K562 (cell line): ENCODE measurements at regions not wholly inside any gene's neighbourhood (a gene's known extent, or its start where the extent isn't known, plus 50 kb on each side); places are given as distances from the start of the nearest gene placed in this dataset.

Experiments used
- ATAC-seq: fragments of 200-7000 bp; cut with Tn5 transposase; 3 replicates; pipeline ENCODE4 v1.9.1; 2020; ENCODE audit warnings: moderate library complexity
- BruUV-seq: library from RNA; stranded (reverse); fragments of 400-500 nt; replicated peaks from 2 replicates; lab custom pipeline; 2021; lab: Mats Ljungman, UMichigan
- CTCF ChIA-PET: fragments of 300-600 bp; formaldehyde crosslinking; extraction: SDS; loops from one replicate; lab custom pipeline; 2021; ENCODE audit warnings: low intra/inter-chr PET ratio; lab: Yijun Ruan, JAX
- POLR2A ChIA-PET: fragments of 300-600, 350-650 bp; sonication (Branson Sonifier 250); formaldehyde crosslinking; extraction: SDS; loops from one replicate; lab custom pipeline; 2021; ENCODE audit warnings: antibody characterized with exemption, inconsistent platforms; lab: Yijun Ruan, JAX
- DNase-seq, 4 experiments: peaks; one replicate each; pipeline versions ENCODE4 v3.0.0 to v3.0.0-alpha.2; 2011 to 2018; ENCODE audit warnings: low spot score in 3 of 4, mixed read lengths in 3 of 4; ENCODE audit errors: extremely low read depth in 1 of 4
- FAIRE-seq: peaks from 2 replicates; lab custom pipeline; 2011; peaks lifted over from hg19 to GRCh38; lab: Jason Lieb, UNC
- H2AFZ ChIP-seq: 2 replicates; pipeline ENCODE4 v1.6.0; 2011; ENCODE audit warnings: low read depth, low read length, control low read depth, inconsistent platforms
- H3K27ac ChIP-seq: fragments of 200-600 bp; 3 replicates; pipeline ENCODE4 v1.8.0; 2011; ENCODE audit warnings: low read depth, mild to moderate bottlenecking, control low read depth, inconsistent platforms, low read length, moderate library complexity, mixed read lengths; ENCODE audit errors: extremely low read depth
- H3K27me3 ChIP-seq, 2 experiments: fragments of 300-600 bp in 1 of 2; 2 replicates in 1 of 2; 3 replicates in 1 of 2; pipeline versions ENCODE4 v1.6.0 to v1.8.0; 2011; ENCODE audit warnings: inconsistent platforms in 2 of 2, low read length in 2 of 2, mild to moderate bottlenecking in 1 of 2, mixed read lengths in 1 of 2, moderate library complexity in 1 of 2; ENCODE audit not compliant: control insufficient read depth in 2 of 2, insufficient read depth in 2 of 2
- H3K36me3 ChIP-seq: fragments of 300-600 bp; 3 replicates; pipeline ENCODE4 v1.8.0; 2011; ENCODE audit warnings: mild to moderate bottlenecking, low read length, inconsistent platforms; ENCODE audit not compliant: control insufficient read depth, insufficient read depth
- H3K4me1 ChIP-seq, 2 experiments: fragments of 200-600 bp in 1 of 2; replicated peaks in 1 of 2; 2 replicates in 1 of 2; 3 replicates in 1 of 2; pipeline versions ENCODE4 v1.5.1 to v1.8.0; 2011; ENCODE audit warnings: inconsistent platforms in 2 of 2, low read length in 2 of 2, mild to moderate bottlenecking in 1 of 2, mixed read lengths in 1 of 2, moderate library complexity in 1 of 2; ENCODE audit not compliant: control insufficient read depth in 2 of 2, insufficient read depth in 2 of 2
- H3K4me2 ChIP-seq: 2 replicates; pipeline ENCODE4 v1.6.1; 2011; ENCODE audit warnings: low read length, control low read depth, inconsistent platforms, mixed read lengths; ENCODE audit not compliant: insufficient read depth
- H3K4me3 ChIP-seq: fragments of 200-600 bp; sonication (generic), shearing (Covaris generic); 2 replicates; pipeline ENCODE4 v1.5.1; 2016; ENCODE audit warnings: control low read depth, inconsistent platforms
- H3K79me2 ChIP-seq: fragments of 200-600 bp; 3 replicates; pipeline ENCODE4 v1.8.0; 2011; ENCODE audit warnings: low read length, inconsistent platforms; ENCODE audit not compliant: control insufficient read depth, insufficient read depth
- H3K9ac ChIP-seq, 2 experiments: 2 replicates each; pipeline versions ENCODE4 v1.6.0 to v1.6.1; 2011; ENCODE audit warnings: low read depth in 2 of 2, low read length in 2 of 2, control low read depth in 1 of 2, inconsistent platforms in 1 of 2, mild to moderate bottlenecking in 1 of 2, mixed read lengths in 1 of 2; ENCODE audit not compliant: insufficient read depth in 1 of 2
- H3K9me1 ChIP-seq: one replicate; pipeline ENCODE4 v1.6.0; 2011; ENCODE audit warnings: inconsistent platforms, mild to moderate bottlenecking, low read length, moderate library complexity; ENCODE audit not compliant: control insufficient read depth, insufficient read depth
- H3K9me3 ChIP-seq: replicated peaks from 2 replicates; pipeline ENCODE4 v1.5.1; 2011; ENCODE audit warnings: low read depth, low read length, inconsistent platforms; ENCODE audit not compliant: control insufficient read depth, insufficient read depth
- H4K20me1 ChIP-seq: replicated peaks from 2 replicates; pipeline ENCODE4 v1.6.1; 2011; ENCODE audit warnings: low read length, inconsistent platforms, mixed read lengths; ENCODE audit not compliant: control insufficient read depth, insufficient read depth
- ASH1L ChIP-seq: fragments of 450-650 bp; IDR thresholded peaks from 2 replicates; pipeline ENCODE4 v1.6.1; 2018; ENCODE audit warnings: borderline replicate concordance, mild to moderate bottlenecking, low read depth; ENCODE audit not compliant: partially characterized antibody
- CCAR2 ChIP-seq: fragments of 200-400 bp; formaldehyde crosslinking; IDR thresholded peaks from 2 replicates; pipeline ENCODE4 v1.6.1; 2017; ENCODE audit warnings: mild to moderate bottlenecking, low read depth, low read length
- CTBP1 ChIP-seq: fragments of 450-650 bp; IDR thresholded peaks from 2 replicates; pipeline ENCODE4 v1.6.1; 2016; ENCODE audit warnings: borderline replicate concordance
- DACH1 ChIP-seq: fragments of 450-650 bp; IDR thresholded peaks from 2 replicates; pipeline ENCODE4 v1.6.1; 2018; ENCODE audit not compliant: partially characterized antibody
- FIP1L1 ChIP-seq: fragments of 200-400 bp; formaldehyde crosslinking; IDR thresholded peaks from 2 replicates; pipeline ENCODE4 v1.6.1; 2018; ENCODE audit warnings: mild to moderate bottlenecking, low read depth, low read length; ENCODE audit not compliant: poor library complexity, severe bottlenecking
- HDAC6 ChIP-seq: IDR thresholded peaks from 2 replicates; pipeline ENCODE4 v1.6.1; 2012; ENCODE audit warnings: low read depth, mild to moderate bottlenecking, control low read depth, inconsistent platforms, low read length, moderate library complexity
- HOXB6 ChIP-seq: fragments of 250-450 bp; sonication (Bioruptor Pico); IDR thresholded peaks from 2 replicates; pipeline ENCODE4 v1.5.1; 2022; ENCODE audit warnings: mild to moderate bottlenecking, borderline replicate concordance
- MAFK ChIP-seq: IDR thresholded peaks from 2 replicates; pipeline ENCODE4 v1.6.1; 2011; ENCODE audit warnings: low read length, improper control_type of control experiment
- MEF2D ChIP-seq: conservative IDR thresholded peaks from 2 replicates; pipeline ENCODE4 v1.6.1; 2016; ENCODE audit warnings: low read depth, missing genetic modification characterization, missing compliant biosample characterization
- NR3C1 ChIP-seq: sonication (generic); formaldehyde crosslinking; IDR thresholded peaks from 2 replicates; pipeline ENCODE4 v1.8.1; 2022; ENCODE audit warnings: missing genetic modification reagents
- PREB ChIP-seq: sonication (generic); formaldehyde crosslinking; IDR thresholded peaks from 2 replicates; pipeline ENCODE4 v1.8.1; 2023; ENCODE audit warnings: mild to moderate bottlenecking, missing genetic modification reagents
- RBM34 ChIP-seq: fragments of 200-400 bp; formaldehyde crosslinking; IDR thresholded peaks from 2 replicates; pipeline ENCODE4 v1.6.1; 2018; ENCODE audit warnings: low read length, borderline replicate concordance; ENCODE audit not compliant: insufficient read depth
- TAF7 ChIP-seq: fragments of 450-650 bp; IDR thresholded peaks from 2 replicates; pipeline ENCODE4 v1.6.1; 2016; ENCODE audit warnings: missing genetic modification characterization, missing compliant biosample characterization
- TCFL5 ChIP-seq: fragments of 250-450 bp; sonication (Bioruptor Pico); conservative IDR thresholded peaks from 2 replicates; pipeline ENCODE4 v1.6.1; 2021; ENCODE audit warnings: mild to moderate bottlenecking, moderate library complexity, matching md5 sums
- TGIF2 ChIP-seq: sonication (generic); formaldehyde crosslinking; IDR thresholded peaks from 2 replicates; pipeline ENCODE4 v1.8.1; 2022; ENCODE audit warnings: mild to moderate bottlenecking, missing genetic modification reagents, moderate library complexity
- VEZF1 ChIP-seq: fragments of 200-800 bp; sonication (Bioruptor generic); IDR thresholded peaks from 2 replicates; pipeline ENCODE4 v1.6.1; 2017; ENCODE audit warnings: missing genetic modification characterization, missing compliant biosample characterization
- ZFP1 ChIP-seq: fragments of 450-650 bp; formaldehyde crosslinking; IDR thresholded peaks from 2 replicates; pipeline ENCODE4 v1.4.0; 2020; ENCODE audit warnings: mild to moderate bottlenecking, mixed read lengths
- ZNF121 ChIP-seq: sonication (generic); formaldehyde crosslinking; conservative IDR thresholded peaks from 2 replicates; pipeline ENCODE4 v1.8.0; 2022; ENCODE audit warnings: missing genetic modification reagents
- ZNF436 ChIP-seq: fragments of 250-450, 450-650 bp; sonication (Bioruptor Pico); formaldehyde crosslinking; IDR thresholded peaks from 2 replicates; pipeline ENCODE4 v1.7.0; 2020; ENCODE audit warnings: mild to moderate bottlenecking
- ZSCAN32 ChIP-seq: fragments of 450-650 bp; formaldehyde crosslinking; IDR thresholded peaks from 2 replicates; pipeline ENCODE4 v1.4.0; 2020; ENCODE audit warnings: mild to moderate bottlenecking, moderate library complexity
- WGBS: fragments of 100-300 bp; shearing (Covaris generic); methylation state at CpG from one replicate; pipeline ENCODE4 v1.1.6; 2016; ENCODE audit warnings: low coverage, mixed read lengths; ENCODE audit not compliant: insufficient coverage; ENCODE audit errors: missing lambda C conversion rate; 5-methylcytosine and 5-hydroxymethylcytosine counted together
- in situ Hi-C: fragments of 300-500 bp; cut with MboI; formaldehyde crosslinking; loops from 4 replicates; pipeline ENCODE4 v1.15.0; 2018; ENCODE audit warnings: inconsistent platforms, mixed read lengths
- intact Hi-C: fragments of 100-400 bp; cut with micrococcal nuclease; formaldehyde crosslinking; loops from 2 replicates; pipeline ENCODE4 v1.14.2; 2022

GRCh38 chr16:52283584-52284375 lies 263.2 kb downstream of the TOX3 start (continued):
- no peak for TF ChIP-seq VEZF1 (CRISPR knock-in tag)
- TF ChIP-seq TGIF2 (CRISPR knock-in tag) = no peak
- TF ChIP-seq NR3C1 (CRISPR knock-in tag) = no peak
- no peak for TF ChIP-seq MEF2D

- in situ Hi-C loops = no loop called here
- POLR2A ChIA-PET = no interaction called here
- TF ChIP-seq TCFL5 (CRISPR knock-in tag) = no peak
- no peak for TF ChIP-seq ASH1L
- no peak for TF ChIP-seq ZSCAN32 (CRISPR knock-in tag)
- TF ChIP-seq ZFP1 = no peak
- TF ChIP-seq HDAC6 = no peak
- no peak for TF ChIP-seq CCAR2
- TF ChIP-seq FIP1L1 = no peak
- no peak for TF ChIP-seq PREB (CRISPR knock-in tag)
- no peak for TF ChIP-seq ZNF121 (CRISPR knock-in tag)
- no peak for TF ChIP-seq TAF7 (tag)
- TF ChIP-seq DACH1 = no peak
- TF ChIP-seq MAFK = no peak
- TF ChIP-seq RBM34 = no peak
- TF ChIP-seq HOXB6 (CRISPR knock-in tag) = no peak
- no peak for TF ChIP-seq ZNF436
- TF ChIP-seq CTBP1 = no peak
These were observed 263.9 kb downstream of the TOX3 start for GRCh38 chr16:52283018-52283417.

More at GRCh38 chr16:52283018-52283417, 263.9 kb downstream of the TOX3 start:
- Histone ChIP-seq H3K27ac (no peak overlapping the region), H3K4me3 (no peak overlapping the region), H3K36me3 (no peaks in the 10 kb centered on the region), H3K4me1 (no peaks in the 10 kb centered on the region), H3K9me3 (no peaks in the 10 kb centered on the region), H3K79me2 (no peaks in the 10 kb centered on the region), H4K20me1 (no peaks in the 10 kb centered on the region), H3K9me1 (no peaks in the 10 kb centered on the region), H3K27me3 (no peaks in the 10 kb centered on the region), H3K4me2 (no peak overlapping the region), H2AFZ (no peak overlapping the region), H3K9ac (no peak overlapping the region)
- CTCF ChIA-PET = no interaction called here
- no TSS peak for BruUV-seq
- FAIRE-seq (no peak), DNase-seq (no peak), ATAC-seq (no peak)
- intact Hi-C loops = no loop called here
- 0% methylated on average over 2 of the region's 2 CpGs for WGBS
